HUES6 (cell line): ENCODE measurements at regions not wholly inside any gene's neighbourhood (a gene's known extent, or its start where the extent isn't known, plus 50 kb on each side); places are given as distances from the start of the nearest gene placed in this dataset.
A peak's percentile ranks its signal among the peaks of the same experiment; 100 is the strongest.

Experiments used
- H3K27ac ChIP-seq: 2 replicates; pipeline ENCODE4 v1.7.0; 2013; ENCODE audit warnings: low read depth, mild to moderate bottlenecking, low read length, inconsistent platforms
- H3K27me3 ChIP-seq: 2 replicates; pipeline ENCODE4 v1.6.1; 2013; ENCODE audit warnings: low read length; ENCODE audit not compliant: control insufficient read depth, insufficient read depth
- H3K36me3 ChIP-seq: 2 replicates; pipeline ENCODE4 v1.6.1; 2013; ENCODE audit warnings: low read length; ENCODE audit not compliant: control insufficient read depth, insufficient read depth
- H3K4me1 ChIP-seq: 2 replicates; pipeline ENCODE4 v1.6.1; 2013; ENCODE audit warnings: low read length; ENCODE audit not compliant: control insufficient read depth, insufficient read depth
- H3K4me3 ChIP-seq: 2 replicates; pipeline ENCODE4 v1.5.1; 2013; ENCODE audit warnings: low read depth, low read length
- H3K9ac ChIP-seq: one replicate; pipeline ENCODE4 v1.6.1; 2013; ENCODE audit warnings: mild to moderate bottlenecking, low read length
- H3K9me3 ChIP-seq: 2 replicates; pipeline ENCODE4 v1.6.1; 2013; ENCODE audit warnings: low read depth, low read length; ENCODE audit not compliant: control insufficient read depth, insufficient read depth

- peak overlapping the region; percentile 44 for H3K9ac ChIP-seq
- no peaks in the 10 kb centered on the region for H3K9me3 ChIP-seq
- no peaks in the 10 kb centered on the region for H3K36me3 ChIP-seq
- H3K27ac ChIP-seq: peak overlapping the region; percentile 50
- H3K4me1 ChIP-seq: peaks cover 34% of the 10 kb centered on the region
- H3K4me3 ChIP-seq: peak overlapping the region; percentile 3; the same call in 1 of the 2 replicates
- H3K27me3 ChIP-seq: no peaks in the 10 kb centered on the region
Observed at GRCh38 chr7:24477398-24478136, 95.7 kb upstream of the PALS2 start.

GRCh38 chr7:24478137-24478655, 95.1 kb upstream of the PALS2 start:
- no peaks in the 10 kb centered on the region for H3K36me3 ChIP-seq
- no peak overlapping the region for H3K4me3 ChIP-seq
- no peak overlapping the region for H3K9ac ChIP-seq
- peaks cover 34% of the 10 kb centered on the region for H3K4me1 ChIP-seq
- no peak overlapping the region; the same call in 1 of the 2 replicates for H3K27ac ChIP-seq
- no peaks in the 10 kb centered on the region for H3K27me3 ChIP-seq
- no peaks in the 10 kb centered on the region for H3K9me3 ChIP-seq

- H3K9ac ChIP-seq: no peak overlapping the region
- no peak overlapping the region for H3K27ac ChIP-seq
- H3K36me3 ChIP-seq: no peaks in the 10 kb centered on the region
- no peak overlapping the region for H3K4me3 ChIP-seq
- no peaks in the 10 kb centered on the region for H3K9me3 ChIP-seq
- H3K4me1 ChIP-seq: peaks cover 29% of the 10 kb centered on the region
- H3K27me3 ChIP-seq: no peaks in the 10 kb centered on the region
Observed at GRCh38 chr7:24480501-24480900, 92.8 kb upstream of the PALS2 start.

- Histone ChIP-seq H3K9me3 (no peaks in the 10 kb centered on the region), H3K4me1 (no peaks in the 10 kb centered on the region), H3K4me3 (no peak overlapping the region), H3K27me3 (no peaks in the 10 kb centered on the region), H3K36me3 (no peaks in the 10 kb centered on the region), H3K9ac (no peak overlapping the region), H3K27ac (no peak overlapping the region)
Observed at GRCh38 chr7:24483804-24484203, 89.4 kb upstream of the PALS2 start.

- no peaks in the 10 kb centered on the region for H3K27me3 ChIP-seq
- H3K36me3 ChIP-seq: no peaks in the 10 kb centered on the region
- peaks cover 11% of the 10 kb centered on the region for H3K9me3 ChIP-seq
- no peak overlapping the region for H3K27ac ChIP-seq
- no peaks in the 10 kb centered on the region for H3K4me1 ChIP-seq
- no peak overlapping the region for H3K4me3 ChIP-seq
- H3K9ac ChIP-seq: no peak overlapping the region
Observed at GRCh38 chr7:24492576-24492975, 80.7 kb upstream of the PALS2 start.

GRCh38 chr7:24494832-24495231, 78.4 kb upstream of the PALS2 start:
- Histone ChIP-seq H3K4me1 (peaks cover 2% of the 10 kb centered on the region; the same call in 1 of the 2 replicates), H3K4me3 (no peak overlapping the region), H3K27ac (no peak overlapping the region), H3K9ac (no peak overlapping the region), H3K9me3 (peaks cover 11% of the 10 kb centered on the region), H3K27me3 (no peaks in the 10 kb centered on the region), H3K36me3 (no peaks in the 10 kb centered on the region)

GRCh38 chr7:24496036-24496435, 77.2 kb upstream of the PALS2 start:
- no peaks in the 10 kb centered on the region for H3K36me3 ChIP-seq
- no peak overlapping the region for H3K27ac ChIP-seq
- H3K4me3 ChIP-seq: no peak overlapping the region
- H3K4me1 ChIP-seq: peaks cover 12% of the 10 kb centered on the region
- no peaks in the 10 kb centered on the region for H3K27me3 ChIP-seq
- H3K9ac ChIP-seq: no peak overlapping the region
- peaks cover 11% of the 10 kb centered on the region for H3K9me3 ChIP-seq

GRCh38 chr7:24498439-24498838, 74.8 kb upstream of the PALS2 start:
- Histone ChIP-seq H3K9ac (no peak overlapping the region), H3K36me3 (no peaks in the 10 kb centered on the region)

GRCh38 chr7:24499871-24500270, 73.4 kb upstream of the PALS2 start:
- Histone ChIP-seq H3K36me3 (no peaks in the 10 kb centered on the region), H3K27me3 (no peaks in the 10 kb centered on the region), H3K9ac (no peak overlapping the region), H3K4me3 (no peak overlapping the region), H3K4me1 (peaks cover 20% of the 10 kb centered on the region), H3K9me3 (peaks cover 4% of the 10 kb centered on the region), H3K27ac (no peak overlapping the region)

More at GRCh38 chr7:24498439-24498838, 74.8 kb upstream of the PALS2 start:
- Histone ChIP-seq H3K4me3 (no peak overlapping the region), H3K27me3 (no peaks in the 10 kb centered on the region), H3K4me1 (peaks cover 15% of the 10 kb centered on the region), H3K27ac (no peak overlapping the region), H3K9me3 (peaks cover 11% of the 10 kb centered on the region)

GRCh38 chr7:24500599-24500998, 72.7 kb upstream of the PALS2 start:
- H3K27me3 ChIP-seq: no peaks in the 10 kb centered on the region
- H3K4me3 ChIP-seq: no peak overlapping the region
- H3K9me3 ChIP-seq: no peaks in the 10 kb centered on the region
- no peak overlapping the region for H3K27ac ChIP-seq
- peaks cover 24% of the 10 kb centered on the region for H3K4me1 ChIP-seq
- H3K36me3 ChIP-seq: no peaks in the 10 kb centered on the region
- H3K9ac ChIP-seq: no peak overlapping the region

GRCh38 chr7:24501009-24501408, 72.2 kb upstream of the PALS2 start:
- Histone ChIP-seq H3K4me1 (peaks cover 28% of the 10 kb centered on the region), H3K27ac (no peak overlapping the region)

More at GRCh38 chr7:24501009-24501408, 72.2 kb upstream of the PALS2 start:
- Histone ChIP-seq H3K9ac (no peak overlapping the region), H3K27me3 (no peaks in the 10 kb centered on the region), H3K36me3 (no peaks in the 10 kb centered on the region), H3K9me3 (no peaks in the 10 kb centered on the region), H3K4me3 (no peak overlapping the region)
